GM12865 (cell line): ENCODE measurements at regions not wholly inside any gene's neighbourhood (a gene's known extent, or its start where the extent isn't known, plus 50 kb on each side); places are given as distances from the start of the nearest gene placed in this dataset.

Experiments used
- DNase-seq: peaks from one replicate; pipeline ENCODE4 v3.0.0; 2010; ENCODE audit warnings: low read depth
- H3K4me3 ChIP-seq: 2 replicates; pipeline ENCODE4 v1.5.1; 2011; ENCODE audit warnings: mild to moderate bottlenecking, low read depth, low read length, control low read depth
- CTCF ChIP-seq: IDR thresholded peaks from 2 replicates; pipeline ENCODE4 v1.5.1; 2011; ENCODE audit warnings: low read length, control low read depth, low read depth, inconsistent platforms; ENCODE audit not compliant: insufficient read depth; ENCODE audit errors: missing control alignments

GRCh38 chr20:23287354-23288190, 63.0 kb upstream of the NXT1 start:
- TF ChIP-seq CTCF, result no peak
- DNase-seq, result no peak
- H3K4me3 ChIP-seq, result no peak overlapping the region

- no peak for TF ChIP-seq CTCF
- no peak for DNase-seq
- no peak overlapping the region for H3K4me3 ChIP-seq
Observed at GRCh38 chr20:23286346-23286745, 64.2 kb upstream of the NXT1 start.

DNA sequence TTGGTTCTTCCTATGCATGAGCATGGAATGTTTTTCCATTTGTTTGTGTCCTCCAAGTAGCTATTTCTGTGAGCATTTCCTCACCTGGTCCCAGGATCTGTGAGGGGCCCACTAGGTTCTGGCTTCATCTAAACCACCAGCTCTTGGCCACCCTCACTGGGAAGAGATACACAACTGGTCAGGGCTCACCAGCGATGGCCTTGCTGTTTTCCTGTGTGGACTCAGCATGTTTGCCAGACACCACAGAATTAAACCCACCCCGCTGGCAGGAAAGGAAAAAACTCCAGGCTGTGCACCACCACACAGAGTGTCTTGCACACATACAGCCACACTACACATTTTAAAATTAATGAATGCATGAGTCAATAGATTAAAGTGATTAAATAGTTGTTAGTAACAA, 65.1 kb upstream of the NXT1 start:
- no peak overlapping the region for H3K4me3 ChIP-seq
- DNase-seq, result no peak
- TF ChIP-seq CTCF, result no peak

DNA sequence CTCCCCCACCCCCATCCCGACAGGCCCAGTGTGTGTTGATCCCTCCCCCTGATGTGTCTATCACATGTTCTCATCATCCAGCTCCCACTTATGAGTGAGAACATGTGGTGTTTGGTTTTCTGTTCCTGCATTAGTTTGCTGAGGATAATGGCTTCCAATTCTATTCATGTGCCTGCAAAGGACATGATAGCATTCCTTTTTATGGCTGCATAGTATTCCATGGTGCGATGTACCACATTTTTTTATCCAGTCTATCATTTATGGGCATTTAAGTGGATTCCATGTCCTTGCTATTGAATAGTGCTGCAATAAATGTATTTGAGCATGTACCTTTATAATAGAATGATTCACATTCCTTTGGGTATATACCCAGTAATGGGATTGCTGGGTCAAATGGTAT, 66.6 kb upstream of the NXT1 start:
- DNase-seq, result no peak
- TF ChIP-seq CTCF, result no peak
- H3K4me3 ChIP-seq, result no peak overlapping the region

GRCh38 chr20:23283096-23283850, 67.3 kb upstream of the NXT1 start:
- DNase-seq, result no peak
- TF ChIP-seq CTCF, result no peak
- H3K4me3 ChIP-seq, result no peak overlapping the region

DNA sequence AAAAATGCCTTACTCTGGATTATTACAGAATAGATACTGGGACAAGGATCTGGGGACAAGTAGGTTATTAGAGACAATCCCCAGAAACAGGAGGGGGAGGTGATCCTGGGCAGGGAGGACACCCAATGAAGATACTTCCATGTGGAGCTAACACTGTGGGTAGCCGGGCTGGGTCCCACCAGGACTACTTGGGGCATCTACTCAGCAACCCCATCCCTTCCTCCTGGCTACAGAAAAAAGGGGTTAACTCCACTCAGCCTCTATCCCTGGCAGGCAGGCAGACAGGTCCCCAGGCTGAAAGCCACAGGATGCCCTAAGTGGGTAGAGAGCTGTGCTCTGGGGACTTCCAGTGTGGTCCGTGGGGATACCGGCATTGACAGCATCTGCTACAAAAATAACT, 68.0 kb upstream of the NXT1 start:
- no peak overlapping the region for H3K4me3 ChIP-seq
- no peak for TF ChIP-seq CTCF

More for the DNA sequence above, 68.0 kb upstream of the NXT1 start:
- no peak for DNase-seq
